ENCODE measurements at regions not wholly inside any gene's neighbourhood (a gene's known extent, or its start where the extent isn't known, plus 50 kb on each side); places are given as distances from the start of the nearest gene placed in this dataset.

DNA sequence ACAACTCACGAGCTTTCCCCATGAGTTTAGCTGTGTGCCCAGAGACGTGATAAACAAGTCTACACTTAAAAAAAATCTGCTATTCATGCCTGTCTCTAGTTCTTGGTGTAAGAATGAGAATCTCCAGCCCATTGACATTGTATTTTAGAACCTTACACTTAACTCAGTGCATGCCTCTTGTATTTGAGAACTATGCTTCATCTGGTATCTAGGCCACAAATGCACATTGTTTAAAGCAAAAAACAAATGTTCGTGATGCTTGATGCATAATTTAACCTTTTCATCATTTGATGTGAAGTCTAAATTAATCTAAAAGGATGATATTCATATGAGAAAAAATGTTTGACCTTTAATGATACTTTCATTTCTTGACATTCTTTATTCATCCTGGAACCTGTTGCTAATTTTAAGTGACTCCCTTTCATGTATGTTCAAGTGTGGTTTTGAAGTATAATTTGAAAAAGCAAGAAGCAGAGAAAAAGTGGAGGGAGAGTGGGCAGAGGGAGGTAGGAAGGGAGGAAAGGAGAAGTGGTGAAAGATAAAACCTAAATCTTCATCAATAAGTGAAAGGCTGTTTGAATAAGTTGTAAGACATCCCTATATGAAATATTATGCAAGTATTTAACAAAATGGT is 116.9 kb downstream of the PFDN4 start:
- CTCF ChIA-PET: no interaction called here
- Histone ChIP-seq H3K27ac (no peak overlapping the region), H3K4me1 (no peaks in the 10 kb centered on the region), H3K4me2 (no peak overlapping the region), H3K4me3 (no peak overlapping the region), H3K9me3 (no peaks in the 10 kb centered on the region)
- 42% methylated on average over 3 of the region's 3 CpGs for WGBS (ENCODE audit: missing lambda C conversion rate)
- TF ChIP-seq, protein P1, sequence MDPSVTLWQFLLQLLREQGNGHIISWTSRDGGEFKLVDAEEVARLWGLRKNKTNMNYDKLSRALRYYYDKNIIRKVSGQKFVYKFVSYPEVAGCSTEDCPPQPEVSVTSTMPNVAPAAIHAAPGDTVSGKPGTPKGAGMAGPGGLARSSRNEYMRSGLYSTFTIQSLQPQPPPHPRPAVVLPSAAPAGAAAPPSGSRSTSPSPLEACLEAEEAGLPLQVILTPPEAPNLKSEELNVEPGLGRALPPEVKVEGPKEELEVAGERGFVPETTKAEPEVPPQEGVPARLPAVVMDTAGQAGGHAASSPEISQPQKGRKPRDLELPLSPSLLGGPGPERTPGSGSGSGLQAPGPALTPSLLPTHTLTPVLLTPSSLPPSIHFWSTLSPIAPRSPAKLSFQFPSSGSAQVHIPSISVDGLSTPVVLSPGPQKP (IDR thresholded peaks at IDR 0.05; ENCODE audit: low read depth, low read length): no peak
- TF ChIP-seq HDAC2 (IDR thresholded peaks at IDR 0.05): no peak
- TF ChIP-seq, protein P2, sequence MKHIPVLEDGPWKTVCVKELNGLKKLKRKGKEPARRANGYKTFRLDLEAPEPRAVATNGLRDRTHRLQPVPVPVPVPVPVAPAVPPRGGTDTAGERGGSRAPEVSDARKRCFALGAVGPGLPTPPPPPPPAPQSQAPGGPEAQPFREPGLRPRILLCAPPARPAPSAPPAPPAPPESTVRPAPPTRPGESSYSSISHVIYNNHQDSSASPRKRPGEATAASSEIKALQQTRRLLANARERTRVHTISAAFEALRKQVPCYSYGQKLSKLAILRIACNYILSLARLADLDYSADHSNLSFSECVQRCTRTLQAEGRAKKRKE (CRISPR knock-in tag; IDR thresholded peaks at IDR 0.05; ENCODE audit: low read depth): no peak
- TF ChIP-seq FOSB (CRISPR knock-in tag; IDR thresholded peaks at IDR 0.05): no peak
- TF ChIP-seq, protein P3, sequence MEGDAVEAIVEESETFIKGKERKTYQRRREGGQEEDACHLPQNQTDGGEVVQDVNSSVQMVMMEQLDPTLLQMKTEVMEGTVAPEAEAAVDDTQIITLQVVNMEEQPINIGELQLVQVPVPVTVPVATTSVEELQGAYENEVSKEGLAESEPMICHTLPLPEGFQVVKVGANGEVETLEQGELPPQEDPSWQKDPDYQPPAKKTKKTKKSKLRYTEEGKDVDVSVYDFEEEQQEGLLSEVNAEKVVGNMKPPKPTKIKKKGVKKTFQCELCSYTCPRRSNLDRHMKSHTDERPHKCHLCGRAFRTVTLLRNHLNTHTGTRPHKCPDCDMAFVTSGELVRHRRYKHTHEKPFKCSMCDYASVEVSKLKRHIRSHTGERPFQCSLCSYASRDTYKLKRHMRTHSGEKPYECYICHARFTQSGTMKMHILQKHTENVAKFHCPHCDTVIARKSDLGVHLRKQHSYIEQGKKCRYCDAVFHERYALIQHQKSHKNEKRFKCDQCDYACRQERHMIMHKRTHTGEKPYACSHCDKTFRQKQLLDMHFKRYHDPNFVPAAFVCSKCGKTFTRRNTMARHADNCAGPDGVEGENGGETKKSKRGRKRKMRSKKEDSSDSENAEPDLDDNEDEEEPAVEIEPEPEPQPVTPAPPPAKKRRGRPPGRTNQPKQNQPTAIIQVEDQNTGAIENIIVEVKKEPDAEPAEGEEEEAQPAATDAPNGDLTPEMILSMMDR (IDR thresholded peaks at IDR 0.05): no peak
- no peak for TF ChIP-seq ZSCAN20 (CRISPR knock-in tag; IDR thresholded peaks at IDR 0.05)
- TF ChIP-seq, protein P4, sequence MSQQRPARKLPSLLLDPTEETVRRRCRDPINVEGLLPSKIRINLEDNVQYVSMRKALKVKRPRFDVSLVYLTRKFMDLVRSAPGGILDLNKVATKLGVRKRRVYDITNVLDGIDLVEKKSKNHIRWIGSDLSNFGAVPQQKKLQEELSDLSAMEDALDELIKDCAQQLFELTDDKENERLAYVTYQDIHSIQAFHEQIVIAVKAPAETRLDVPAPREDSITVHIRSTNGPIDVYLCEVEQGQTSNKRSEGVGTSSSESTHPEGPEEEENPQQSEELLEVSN (IDR thresholded peaks at IDR 0.05; ENCODE audit: borderline replicate concordance, low read depth): no peak
- no peak for TF ChIP-seq CHD2 (IDR thresholded peaks at IDR 0.05; ENCODE audit: low read length, partially characterized antibody)
- TF ChIP-seq HEYL (CRISPR knock-in tag; IDR thresholded peaks at IDR 0.05): no peak
- TF ChIP-seq, protein P5, sequence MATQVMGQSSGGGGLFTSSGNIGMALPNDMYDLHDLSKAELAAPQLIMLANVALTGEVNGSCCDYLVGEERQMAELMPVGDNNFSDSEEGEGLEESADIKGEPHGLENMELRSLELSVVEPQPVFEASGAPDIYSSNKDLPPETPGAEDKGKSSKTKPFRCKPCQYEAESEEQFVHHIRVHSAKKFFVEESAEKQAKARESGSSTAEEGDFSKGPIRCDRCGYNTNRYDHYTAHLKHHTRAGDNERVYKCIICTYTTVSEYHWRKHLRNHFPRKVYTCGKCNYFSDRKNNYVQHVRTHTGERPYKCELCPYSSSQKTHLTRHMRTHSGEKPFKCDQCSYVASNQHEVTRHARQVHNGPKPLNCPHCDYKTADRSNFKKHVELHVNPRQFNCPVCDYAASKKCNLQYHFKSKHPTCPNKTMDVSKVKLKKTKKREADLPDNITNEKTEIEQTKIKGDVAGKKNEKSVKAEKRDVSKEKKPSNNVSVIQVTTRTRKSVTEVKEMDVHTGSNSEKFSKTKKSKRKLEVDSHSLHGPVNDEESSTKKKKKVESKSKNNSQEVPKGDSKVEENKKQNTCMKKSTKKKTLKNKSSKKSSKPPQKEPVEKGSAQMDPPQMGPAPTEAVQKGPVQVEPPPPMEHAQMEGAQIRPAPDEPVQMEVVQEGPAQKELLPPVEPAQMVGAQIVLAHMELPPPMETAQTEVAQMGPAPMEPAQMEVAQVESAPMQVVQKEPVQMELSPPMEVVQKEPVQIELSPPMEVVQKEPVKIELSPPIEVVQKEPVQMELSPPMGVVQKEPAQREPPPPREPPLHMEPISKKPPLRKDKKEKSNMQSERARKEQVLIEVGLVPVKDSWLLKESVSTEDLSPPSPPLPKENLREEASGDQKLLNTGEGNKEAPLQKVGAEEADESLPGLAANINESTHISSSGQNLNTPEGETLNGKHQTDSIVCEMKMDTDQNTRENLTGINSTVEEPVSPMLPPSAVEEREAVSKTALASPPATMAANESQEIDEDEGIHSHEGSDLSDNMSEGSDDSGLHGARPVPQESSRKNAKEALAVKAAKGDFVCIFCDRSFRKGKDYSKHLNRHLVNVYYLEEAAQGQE (IDR thresholded peaks at IDR 0.05): no peak
- TF ChIP-seq, protein P6, sequence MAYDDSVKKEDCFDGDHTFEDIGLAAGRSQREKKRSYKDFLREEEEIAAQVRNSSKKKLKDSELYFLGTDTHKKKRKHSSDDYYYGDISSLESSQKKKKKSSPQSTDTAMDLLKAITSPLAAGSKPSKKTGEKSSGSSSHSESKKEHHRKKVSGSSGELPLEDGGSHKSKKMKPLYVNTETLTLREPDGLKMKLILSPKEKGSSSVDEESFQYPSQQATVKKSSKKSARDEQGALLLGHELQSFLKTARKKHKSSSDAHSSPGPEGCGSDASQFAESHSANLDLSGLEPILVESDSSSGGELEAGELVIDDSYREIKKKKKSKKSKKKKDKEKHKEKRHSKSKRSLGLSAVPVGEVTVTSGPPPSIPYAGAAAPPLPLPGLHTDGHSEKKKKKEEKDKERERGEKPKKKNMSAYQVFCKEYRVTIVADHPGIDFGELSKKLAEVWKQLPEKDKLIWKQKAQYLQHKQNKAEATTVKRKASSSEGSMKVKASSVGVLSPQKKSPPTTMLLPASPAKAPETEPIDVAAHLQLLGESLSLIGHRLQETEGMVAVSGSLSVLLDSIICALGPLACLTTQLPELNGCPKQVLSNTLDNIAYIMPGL (CRISPR knock-in tag; IDR thresholded peaks at IDR 0.05; ENCODE audit: borderline replicate concordance): no peak
- no peak for TF ChIP-seq ZNF302 (CRISPR knock-in tag; IDR thresholded peaks at IDR 0.05)
- TF ChIP-seq ZFP36 (IDR thresholded peaks at IDR 0.05; ENCODE audit: borderline replicate concordance, partially characterized antibody): no peak
- no peak for TF ChIP-seq SMC3 (IDR thresholded peaks at IDR 0.05)
- no peak for TF ChIP-seq CEBPB (IDR thresholded peaks at IDR 0.05)
- TF ChIP-seq EP300 (IDR thresholded peaks at IDR 0.05): no peak
- TF ChIP-seq KDM1A (IDR thresholded peaks at IDR 0.05; ENCODE audit: low read depth): no peak
- no peak for TF ChIP-seq NR3C1 (IDR thresholded peaks at IDR 0.05)
- ATAC-seq (no peak), FAIRE-seq (peak; percentile 32), DNase-seq (ENCODE audit: low read depth in 1 of 2, low spot score in 1 of 2) (no peak)
- POLR2A ChIA-PET: no interaction called here
